ENCODE measurements at regions not wholly inside any gene's neighbourhood (a gene's known extent, or its start where the extent isn't known, plus 50 kb on each side); places are given as distances from the start of the nearest gene placed in this dataset.
"Not testable (repeated sequence)": the region's sequence is repeated elsewhere in the genome, so short reads cannot be mapped to it uniquely, and the experiment has no call there.

DNA sequence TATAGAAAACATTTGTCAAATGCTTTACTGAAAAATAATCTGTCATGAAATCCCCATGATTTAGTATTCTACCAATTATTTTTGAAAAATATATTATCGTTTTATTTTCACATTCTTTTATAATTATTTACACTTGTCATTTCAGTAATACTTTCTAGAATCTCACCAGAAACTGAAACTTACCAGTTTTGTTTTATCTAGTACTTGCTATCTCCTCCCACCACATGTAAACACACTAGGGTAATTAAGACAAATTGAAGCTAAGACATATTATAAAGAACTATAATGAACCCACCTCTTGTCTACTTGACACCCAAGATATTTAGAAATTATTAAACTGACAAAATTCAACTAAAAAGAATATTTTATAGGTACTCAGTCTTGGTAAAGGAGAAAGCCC lies 51.5 kb upstream of the GRM3 start:
- DNase-seq = no peak

DNA sequence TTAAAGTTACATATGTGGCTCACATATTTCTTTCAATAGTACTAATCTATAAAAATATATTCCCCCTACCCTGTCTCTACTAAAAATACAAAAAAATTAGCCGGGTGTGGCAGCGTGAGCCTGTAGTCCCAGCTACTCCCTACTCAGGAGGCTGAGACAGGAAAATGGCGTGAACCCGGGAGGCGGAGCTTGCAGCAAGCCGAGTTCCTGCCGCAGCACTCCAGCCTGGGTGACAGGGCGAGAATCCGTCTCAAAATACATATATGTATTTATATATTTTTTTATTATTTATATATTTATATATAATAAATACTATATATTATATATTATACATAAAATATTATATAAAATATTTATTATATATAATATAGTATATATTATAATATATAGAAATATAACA lies 69.7 kb upstream of the GRM3 start:
- DNase-seq = no peak

DNA sequence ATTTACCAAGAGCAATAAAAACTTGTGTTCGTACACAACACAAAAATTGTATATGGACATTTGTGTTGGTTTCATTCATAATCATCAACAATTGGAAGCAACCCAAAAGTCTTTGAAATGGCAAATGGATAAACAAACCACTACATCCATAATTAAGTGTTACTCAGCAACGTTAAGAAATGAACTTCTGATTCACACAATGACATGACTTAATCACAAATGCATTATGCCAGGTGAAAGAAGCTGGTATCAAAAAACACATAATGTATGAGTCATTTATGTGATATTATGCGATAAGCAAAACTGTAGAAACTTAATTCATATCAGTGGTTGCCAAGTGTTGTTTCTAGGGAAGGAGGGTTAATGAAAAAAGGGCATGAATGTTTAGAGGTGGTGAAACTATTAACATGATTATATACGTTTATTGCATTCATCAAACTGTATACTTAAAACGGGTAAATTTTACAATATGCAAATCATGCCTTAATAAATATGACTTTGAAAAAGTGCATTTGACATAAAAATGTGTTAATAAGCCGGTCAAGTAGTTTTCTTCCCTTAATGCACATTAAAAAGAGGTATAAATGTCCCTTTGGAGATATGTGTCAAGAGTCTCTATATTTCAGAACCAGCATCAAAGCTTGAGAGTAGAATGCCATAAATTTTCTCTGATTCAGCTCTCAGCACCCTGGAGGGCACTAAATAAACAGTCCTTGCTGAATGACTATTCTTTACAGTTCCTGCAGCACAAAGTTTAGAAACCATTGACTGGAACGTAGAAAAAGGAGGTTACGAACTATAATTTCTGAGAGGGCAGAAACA lies 84.8 kb upstream of the GRM3 start:
- DNase-seq = no peak

- no peak for DNase-seq
Observed at GRCh38 chr7:86534641-86535040, 109.1 kb upstream of the GRM3 start.

- no peak for DNase-seq
Observed at GRCh38 chr7:86504229-86504628, 139.5 kb upstream of the GRM3 start.

GRCh38 chr7:86499986-86500385 lies 143.7 kb upstream of the GRM3 start:
- no peak for DNase-seq

GRCh38 chr7:86485827-86486226 lies 157.9 kb upstream of the GRM3 start:
- DNase-seq = no peak

DNA sequence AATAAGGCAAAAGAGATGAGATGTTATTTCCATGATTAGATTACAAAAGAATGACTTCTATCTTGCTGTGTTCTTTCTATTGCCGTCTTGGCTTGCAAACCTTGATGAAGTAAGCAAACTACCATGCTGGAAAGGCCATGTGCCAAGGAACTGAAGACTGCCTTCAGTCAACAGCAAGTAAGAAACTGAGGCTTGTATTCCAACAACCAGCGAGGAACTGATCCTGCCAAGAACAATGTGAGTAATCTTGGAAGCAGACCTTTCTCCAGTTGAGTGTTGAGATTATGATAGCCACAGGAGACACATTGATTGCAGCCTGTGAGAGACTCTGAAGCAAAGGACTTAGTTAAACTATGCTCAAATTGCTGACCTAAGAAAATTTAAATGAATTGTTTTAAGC lies 164.6 kb upstream of the GRM3 start:
- no peak for DNase-seq

DNA sequence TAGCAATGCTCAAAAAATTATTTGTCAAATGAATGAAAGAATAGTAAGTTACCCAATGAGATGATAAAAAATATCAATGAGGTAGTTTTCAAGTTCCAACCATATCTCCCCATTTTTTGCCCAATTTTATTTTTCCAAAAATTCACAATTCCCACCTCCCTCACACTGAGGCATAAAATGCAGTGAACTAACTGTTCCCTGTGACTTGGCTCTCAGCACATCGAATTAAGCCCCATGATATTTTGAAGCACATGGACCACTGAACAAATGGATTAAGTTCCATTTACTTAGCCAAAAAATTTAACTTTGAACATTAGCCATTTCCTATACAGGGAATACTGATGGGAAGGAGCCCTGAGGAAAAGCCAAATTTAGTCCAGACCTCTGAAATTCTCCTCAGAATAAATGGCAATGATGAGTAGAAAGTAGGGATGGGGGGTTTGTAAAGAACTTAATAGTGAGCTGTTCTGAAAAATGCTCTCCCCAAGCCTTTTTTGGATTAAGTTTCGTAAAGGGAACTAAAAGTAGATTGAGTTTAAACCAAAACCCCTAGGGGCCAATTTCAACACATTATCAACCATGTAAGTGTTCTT lies 166.3 kb upstream of the GRM3 start:
- no peak for DNase-seq

DNA sequence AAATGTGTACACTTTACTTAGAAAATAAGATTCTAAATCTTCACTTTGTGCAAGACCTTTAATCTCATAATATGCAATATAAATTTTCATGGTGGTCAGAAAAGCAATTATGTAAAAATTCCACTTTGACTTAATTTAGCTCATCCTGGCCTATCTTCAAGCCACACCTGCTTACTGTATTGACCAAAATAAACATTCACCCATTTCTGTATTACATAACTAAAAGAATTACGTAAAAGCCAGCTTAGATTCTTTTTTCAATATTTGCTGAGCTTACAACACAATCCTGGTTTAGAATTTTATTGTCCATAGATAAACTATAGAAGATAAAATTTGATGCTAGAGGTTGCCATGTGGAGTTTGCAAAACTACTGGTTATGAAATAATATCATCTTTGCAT lies 172.9 kb upstream of the GRM3 start:
- DNase-seq = no peak

DNA sequence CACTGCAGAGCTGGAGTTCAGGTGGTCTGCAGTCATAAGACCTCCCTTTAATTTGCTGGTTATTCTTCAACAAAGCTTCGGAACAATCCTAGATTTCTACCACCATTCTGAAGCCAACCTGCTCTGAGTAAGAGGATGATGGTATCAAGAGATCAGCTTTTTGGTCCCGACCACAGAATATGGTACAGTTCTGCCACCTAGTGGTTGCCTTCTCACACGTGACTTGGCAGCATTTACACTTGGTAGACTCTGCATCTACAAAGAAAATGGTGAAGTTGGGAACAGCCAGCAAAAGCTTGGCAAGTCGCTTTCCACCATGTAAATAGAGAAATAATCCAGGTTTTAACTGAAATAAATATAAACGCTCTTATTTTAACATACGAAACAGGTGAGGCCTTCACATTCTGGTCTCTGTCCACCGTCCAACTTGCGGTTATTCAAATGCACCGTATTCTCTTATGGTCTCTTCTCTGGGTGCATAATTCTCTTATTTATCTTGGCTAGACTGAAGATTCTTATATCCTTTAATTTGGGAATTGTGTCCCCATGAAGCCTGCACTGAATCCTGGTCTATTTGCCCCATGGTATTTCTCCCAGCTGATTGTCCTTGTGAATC lies 173.9 kb upstream of the GRM3 start:
- peak in 49 of 58 donors; percentile 0 to 66 (median 29) for DNase-seq

- DNase-seq = no peak
Observed at GRCh38 chr7:86454753-86455152, 189.0 kb upstream of the GRM3 start.

DNA sequence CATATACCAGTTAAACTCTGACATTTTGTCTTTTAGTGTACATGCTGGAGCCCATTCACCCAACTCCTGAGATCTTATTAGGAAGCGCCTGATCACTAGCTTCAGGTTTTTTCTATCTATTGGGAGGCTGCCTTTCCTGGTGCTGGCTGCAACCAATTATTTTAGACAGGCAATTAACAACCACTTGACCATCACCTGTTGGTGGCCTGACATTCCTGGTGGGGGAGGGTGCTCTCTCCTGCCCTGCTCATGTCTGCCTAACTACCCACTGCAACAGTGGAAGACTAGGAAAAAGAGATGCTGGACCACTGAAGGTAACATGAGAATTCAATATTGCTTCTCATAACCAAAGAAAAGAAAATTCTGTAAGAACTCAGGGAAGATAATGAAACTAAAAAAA lies 190.3 kb upstream of the GRM3 start:
- DNase-seq = no peak

DNA sequence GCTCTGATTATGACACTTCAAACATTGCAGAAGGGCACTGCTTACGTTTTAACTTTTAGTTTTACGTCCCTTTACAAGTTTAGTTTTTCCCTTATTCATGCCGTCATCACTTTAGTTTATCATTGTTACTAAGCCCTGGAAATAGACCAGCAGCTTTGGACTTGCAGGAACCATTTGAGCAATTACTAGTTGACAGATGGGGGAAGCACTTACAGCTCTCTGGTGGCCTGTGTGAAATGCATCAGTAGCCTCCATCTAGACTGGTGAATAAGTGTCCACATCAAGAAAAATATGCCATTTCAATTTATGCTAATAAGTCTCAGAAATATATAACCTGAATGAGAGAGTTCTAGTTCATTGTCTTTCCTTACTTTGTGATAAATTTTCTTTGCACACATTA lies 194.9 kb upstream of the GRM3 start:
- DNase-seq = no peak

DNA sequence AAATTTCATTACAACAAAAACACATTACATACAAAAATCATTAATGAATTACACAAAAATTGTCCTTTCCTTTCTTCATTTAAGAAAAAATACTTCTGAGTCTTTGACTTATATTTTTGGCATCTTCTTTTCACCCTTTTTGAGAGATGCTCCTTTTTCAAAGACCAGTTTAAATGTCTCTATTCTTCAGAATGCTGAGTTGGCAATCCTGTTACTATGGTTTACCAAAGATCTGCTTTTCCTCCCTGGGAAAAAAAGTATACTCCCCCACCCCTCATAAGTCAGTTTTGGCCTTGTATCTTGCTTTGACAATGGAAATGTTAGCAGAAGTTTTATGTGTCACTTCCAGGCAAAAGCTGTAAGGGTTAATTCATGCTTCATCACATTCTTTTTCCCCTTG lies 198.4 kb upstream of the GRM3 start:
- no peak for DNase-seq

GRCh38 chr7:86444245-86444644 lies 199.5 kb upstream of the GRM3 start:
- no peak for DNase-seq

- DNase-seq = not testable (repeated sequence)
Observed at GRCh38 chr7:86440420-86440819, 203.3 kb upstream of the GRM3 start.

GRCh38 chr7:86437951-86438450 lies 205.7 kb upstream of the GRM3 start:
- DNase-seq = no peak

DNA sequence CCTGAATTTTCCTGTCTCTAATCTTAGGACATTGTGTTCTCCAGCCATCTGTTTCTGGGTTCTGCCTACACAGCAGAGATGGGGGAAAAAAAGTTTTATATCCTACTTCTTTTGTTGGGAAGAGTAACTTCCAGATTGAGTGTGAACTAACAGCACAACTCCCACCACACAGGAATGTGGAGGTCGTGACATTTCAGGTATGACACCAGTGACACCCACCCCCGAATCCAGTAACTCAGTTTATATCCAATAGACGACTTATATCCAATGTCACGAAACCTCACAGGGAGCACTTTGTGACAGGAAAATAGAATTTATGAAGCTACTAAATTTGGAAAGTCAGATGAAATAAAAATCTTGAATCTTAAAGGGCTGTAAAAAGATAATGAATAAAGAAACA lies 211.9 kb upstream of the GRM3 start:
- no peak for DNase-seq

- no peak for DNase-seq
Observed at GRCh38 chr7:86411814-86412213, 231.9 kb upstream of the GRM3 start.

- DNase-seq = peak in 13 of 58 donors; percentile 0 to 50 (median 28)
Observed at GRCh38 chr7:86407291-86407690, 236.4 kb upstream of the GRM3 start.

DNA sequence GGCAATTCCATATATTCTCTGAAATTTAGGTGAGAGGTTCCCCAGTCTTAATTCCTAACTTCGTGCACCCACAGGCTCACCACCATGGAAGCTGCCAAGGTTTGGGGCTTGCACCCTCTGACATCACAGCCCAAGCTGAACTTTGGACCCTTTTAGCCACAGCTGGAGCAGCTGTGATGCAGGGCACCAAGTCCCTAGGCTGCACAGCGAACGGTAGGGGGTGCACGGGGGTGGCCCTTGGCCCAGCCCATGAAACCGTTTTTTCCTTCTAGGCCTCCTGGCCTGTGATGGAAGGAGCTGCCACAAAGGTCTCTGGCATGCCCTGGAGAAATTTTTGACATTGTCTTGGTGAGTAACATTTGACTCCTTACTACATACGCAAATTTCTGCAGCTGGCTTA lies 251.9 kb upstream of the GRM3 start:
- DNase-seq = no peak

GRCh38 chr7:86375602-86376001 lies 268.1 kb upstream of the GRM3 start:
- not testable (repeated sequence) for DNase-seq
